G401.6 (cell line): ENCODE measurements at regions not wholly inside any gene's neighbourhood (a gene's known extent, or its start where the extent isn't known, plus 50 kb on each side); places are given as distances from the start of the nearest gene placed in this dataset.
A peak's percentile ranks its signal among the peaks of the same experiment; 100 is the strongest.
"Not testable (repeated sequence)": the region's sequence is repeated elsewhere in the genome, so short reads cannot be mapped to it uniquely, and the experiment has no call there.

Experiments
- FAIRE-seq: peaks from 2 replicates; lab custom pipeline; 2012; peaks lifted over from hg19 to GRCh38; lab: Jason Lieb, UNC

DNA sequence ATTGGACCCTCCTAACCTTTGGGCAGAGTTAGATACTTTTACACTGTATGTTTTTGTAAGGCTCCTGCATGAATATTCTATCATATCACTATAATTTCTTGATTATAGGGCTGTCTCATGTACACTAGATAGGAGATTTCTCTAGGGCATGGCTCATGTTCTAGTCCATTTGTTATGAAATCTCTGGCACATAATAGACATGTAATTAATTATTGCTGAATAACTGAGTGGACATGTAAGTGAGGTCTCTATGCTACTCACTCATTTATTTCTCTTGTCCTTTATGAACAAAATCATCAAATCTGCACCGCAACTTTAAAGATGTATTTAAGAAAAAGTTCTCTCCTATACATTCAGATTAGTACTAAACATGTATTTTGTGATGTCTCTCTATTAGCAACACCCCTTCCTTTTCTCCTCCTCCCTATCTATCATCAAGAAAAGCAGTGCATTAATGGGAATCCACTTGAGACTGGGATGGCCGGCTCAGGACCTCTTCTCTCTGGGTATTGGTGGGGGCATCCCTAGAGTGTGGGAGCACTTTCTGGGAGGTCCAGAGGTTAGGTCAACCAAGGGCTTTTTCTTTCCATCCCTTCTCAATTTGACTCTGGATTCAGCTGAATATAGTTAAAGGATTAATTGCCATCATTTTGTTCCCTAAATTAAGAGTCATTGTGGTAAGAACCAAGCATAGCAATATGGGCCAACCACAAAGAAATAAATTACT, 168.0 kb upstream of the HMGA2 start:
- FAIRE-seq = no peak

DNA sequence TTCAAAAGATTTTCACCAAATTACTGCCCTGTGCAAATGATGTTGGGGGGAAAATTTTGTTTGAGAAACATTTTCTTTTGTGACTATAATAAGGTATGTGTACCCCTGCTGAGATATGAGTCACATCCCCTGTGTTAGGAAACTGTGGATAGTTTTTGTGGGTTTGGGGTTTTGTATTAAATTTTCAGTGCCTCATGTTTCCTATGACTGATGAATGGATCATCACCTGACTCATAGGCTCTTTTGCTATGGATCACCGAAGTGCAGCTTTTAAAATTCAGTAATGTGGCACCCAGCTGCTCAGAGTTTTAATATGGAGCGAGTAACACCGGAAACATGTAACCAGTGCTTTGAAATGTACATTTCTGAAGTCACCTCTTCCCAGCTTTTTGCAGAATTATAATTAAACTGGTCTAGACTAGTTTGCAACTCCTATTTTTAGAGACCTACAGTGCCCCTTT, 167.4 kb upstream of the HMGA2 start:
- peak; percentile 100 for FAIRE-seq

DNA sequence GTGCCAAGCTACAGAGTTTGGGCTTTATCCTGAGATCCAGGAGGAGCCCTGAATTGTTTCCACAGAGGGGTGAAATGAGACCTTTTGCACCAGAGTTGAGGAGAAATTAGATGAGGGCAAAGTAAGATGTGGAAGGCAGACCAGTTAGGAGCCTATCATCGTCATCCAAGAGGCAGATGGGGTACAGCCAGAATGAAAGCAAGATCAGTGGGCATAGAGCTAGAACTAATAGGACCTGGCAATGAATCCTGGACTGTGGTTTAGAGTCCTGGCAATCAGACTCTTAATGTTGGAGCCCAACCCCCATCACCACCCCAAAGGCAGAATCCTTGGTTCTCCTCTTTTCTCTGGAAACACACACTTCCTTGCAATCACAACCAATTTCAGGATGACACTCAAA, 166.6 kb upstream of the HMGA2 start:
- FAIRE-seq = no peak

DNA sequence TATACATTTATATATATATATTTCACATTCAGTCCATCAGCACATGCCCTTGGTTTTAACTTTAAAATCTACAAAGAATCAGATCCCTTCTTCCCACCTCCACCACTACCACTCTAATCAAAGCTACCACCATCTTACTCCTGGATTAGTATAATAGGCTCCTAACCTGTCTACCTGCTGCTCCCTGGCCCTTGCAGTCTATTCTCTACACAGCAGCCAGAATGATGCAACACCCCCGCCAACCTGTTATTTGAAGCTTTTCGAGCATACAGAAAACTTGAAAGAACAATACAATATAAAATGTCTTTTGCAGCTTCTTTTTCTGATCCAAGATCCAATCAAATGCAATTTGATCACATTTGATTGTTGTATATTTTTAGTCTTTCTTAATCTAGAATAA, 165.9 kb upstream of the HMGA2 start:
- no peak for FAIRE-seq

DNA sequence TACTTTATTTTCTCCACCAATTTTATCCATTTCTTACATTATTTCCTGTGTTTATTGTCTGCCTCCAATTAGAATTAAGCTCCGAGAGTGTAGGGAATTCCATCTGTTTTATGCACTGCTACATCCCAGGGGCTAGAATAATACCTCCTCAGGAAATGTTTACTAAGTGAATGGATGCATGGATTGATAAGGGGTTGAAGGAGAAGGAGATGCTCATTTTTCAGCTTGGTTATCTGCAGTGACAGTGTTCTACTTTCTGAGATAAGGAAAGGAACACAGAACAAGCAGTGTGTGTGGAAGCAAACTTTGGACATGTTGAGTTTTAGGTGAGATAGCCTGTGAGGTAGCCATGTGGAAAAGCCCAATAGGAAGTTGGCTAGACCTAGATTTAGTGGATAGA, 164.6 kb upstream of the HMGA2 start:
- FAIRE-seq = no peak

DNA sequence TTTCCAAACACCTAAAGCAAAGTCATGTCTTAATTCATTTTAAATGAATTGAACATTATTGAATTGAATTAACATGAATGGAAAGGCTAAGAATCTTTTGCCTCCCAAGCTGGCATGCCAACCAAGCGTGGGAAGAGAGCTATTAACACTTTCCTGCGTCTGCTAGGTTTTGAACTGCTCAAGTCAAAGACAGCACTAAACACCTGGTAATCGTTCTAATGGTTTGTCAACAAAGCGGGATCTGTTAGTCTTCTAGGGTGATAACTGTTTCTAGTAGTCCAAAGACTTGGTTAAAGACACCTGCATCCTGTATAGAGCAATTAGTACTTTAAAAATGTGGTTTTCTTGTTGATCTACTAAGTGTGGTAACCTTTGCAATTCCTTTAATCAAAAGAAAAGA, 164.2 kb upstream of the HMGA2 start:
- FAIRE-seq = no peak

DNA sequence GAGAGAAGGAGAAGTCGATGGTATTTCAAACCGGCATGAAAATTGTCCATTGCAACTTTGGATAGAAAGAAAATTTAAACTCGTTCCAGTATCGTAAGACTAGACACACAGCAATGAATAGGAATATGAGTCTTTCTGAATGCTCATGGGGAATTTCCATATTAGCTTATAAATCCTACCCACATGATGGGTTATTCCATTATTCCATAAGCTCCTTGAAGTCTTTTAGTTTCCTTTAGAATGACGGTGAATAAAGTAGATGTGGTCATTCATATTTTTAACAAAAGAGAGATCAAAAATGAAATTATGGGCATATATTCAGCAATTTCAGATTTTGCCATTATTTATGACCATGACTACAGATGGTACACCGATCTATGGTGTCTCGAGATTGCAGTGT, 163.4 kb upstream of the HMGA2 start:
- FAIRE-seq = no peak

DNA sequence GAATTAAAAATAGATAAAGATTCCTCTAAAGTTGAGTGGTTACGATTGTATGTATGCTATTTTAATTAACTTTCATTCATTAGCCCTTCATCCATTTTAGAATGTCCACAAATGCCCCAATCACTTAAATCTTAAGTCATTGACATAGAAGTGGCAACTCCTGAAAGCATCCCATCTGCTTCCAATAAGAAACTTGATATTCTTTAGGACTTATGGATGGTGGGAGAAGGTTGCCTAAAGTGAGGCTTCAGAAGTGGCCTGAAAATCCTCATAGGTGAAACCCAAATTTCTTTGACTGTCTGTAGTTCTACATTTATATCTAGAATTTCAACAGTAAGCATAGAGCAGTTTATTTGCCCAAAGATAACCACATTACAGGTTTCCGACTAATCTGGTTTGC, 161.7 kb upstream of the HMGA2 start:
- FAIRE-seq = no peak

DNA sequence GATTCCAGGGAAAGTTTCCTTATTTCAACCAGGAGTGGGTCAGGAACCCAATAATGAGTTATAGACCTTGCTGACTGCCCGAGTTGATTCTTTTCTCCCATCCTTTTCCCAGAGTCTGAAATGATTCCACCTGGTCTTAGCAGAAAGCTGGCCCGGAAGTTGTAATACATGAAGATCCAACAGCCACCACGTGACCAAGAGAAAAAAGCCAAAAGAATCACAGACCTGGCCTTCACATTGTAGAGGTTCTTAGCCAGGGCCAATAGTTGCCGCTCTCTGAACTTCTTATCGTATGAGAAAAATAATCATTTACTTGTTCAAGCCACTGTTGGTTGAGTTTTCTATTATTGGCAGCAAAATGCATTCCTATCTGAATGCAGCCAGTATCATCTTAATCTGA, 161.2 kb upstream of the HMGA2 start:
- no peak for FAIRE-seq

DNA sequence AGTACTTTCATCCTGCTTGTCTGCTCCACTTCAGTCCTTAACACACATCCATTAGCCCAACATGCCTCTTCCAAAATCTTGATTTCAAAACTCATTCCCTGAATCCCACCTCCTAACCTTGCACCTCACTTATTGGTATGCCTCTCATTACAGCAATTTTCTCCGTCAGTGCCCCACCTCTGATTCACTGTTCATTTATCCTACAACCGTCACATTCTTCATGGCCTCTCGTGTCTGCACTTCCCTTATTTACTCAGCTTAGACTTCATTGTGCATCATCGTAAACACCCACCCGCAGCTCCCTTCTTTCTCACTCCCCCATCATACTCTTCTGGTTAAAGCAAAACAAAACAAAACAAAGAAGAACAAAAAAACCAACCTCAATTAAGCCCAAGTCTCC, 160.6 kb upstream of the HMGA2 start:
- no peak for FAIRE-seq

DNA sequence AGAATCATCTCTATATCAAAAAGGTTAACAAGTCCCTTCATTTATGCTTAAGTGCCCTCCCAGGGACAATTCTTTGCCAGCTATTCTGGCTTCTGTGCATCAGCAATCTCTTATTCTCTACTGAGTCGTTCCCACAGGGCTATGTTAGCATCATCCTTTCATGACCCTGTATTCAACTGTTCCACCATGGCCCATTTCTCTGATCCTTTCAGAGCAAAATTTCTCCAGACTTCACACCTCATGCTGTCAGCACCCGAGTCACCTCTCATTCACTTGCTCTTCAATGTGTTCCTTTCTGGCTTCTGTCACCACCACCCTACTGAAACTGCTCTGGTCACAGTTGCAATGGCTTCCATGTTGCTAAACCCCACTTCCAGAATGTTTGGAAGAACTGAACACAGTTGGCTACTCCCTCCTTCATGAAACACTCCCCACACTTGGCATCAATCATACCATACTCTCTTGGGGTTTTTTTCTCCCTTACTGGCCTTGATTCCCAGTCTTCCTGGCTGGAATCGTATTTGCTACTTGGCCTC, 159.5 kb upstream of the HMGA2 start:
- no peak for FAIRE-seq

DNA sequence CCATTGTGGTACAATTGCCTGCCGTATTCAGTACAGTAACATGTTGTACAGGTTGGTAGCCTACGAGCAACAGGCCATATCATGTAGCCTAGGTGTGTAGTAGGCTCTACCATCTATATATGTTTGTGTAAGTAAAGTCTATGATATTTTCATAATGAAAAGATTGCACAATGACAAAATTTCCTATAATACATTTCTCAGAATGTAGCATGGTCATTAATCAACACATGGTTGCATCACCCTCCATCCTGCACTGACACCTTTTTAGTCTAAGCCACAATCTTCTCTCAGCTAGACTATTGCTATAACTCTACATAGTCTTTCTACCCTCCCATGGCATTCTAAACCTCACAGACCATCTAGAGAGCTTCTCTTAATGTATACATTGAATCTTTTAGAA, 158.5 kb upstream of the HMGA2 start:
- FAIRE-seq = no peak

DNA sequence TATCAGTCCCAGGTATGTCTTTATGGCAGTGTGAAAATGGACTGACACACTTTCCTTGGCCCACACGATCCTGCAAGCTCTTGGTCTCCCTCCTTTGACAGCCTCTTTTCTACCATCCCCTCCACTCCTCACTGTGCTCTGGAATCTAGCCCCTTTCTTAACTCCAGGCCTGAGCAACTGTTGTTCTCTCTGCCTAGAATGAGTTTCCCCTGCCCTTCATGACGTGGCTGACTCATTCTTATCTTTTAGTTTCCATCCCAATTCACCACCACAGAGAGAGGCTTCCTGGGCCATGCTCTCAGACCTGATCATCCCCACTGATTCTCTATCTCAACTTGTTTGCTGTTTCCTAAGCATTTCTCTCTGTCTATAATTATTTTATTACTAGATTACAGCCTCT, 157.4 kb upstream of the HMGA2 start:
- no peak for FAIRE-seq

DNA sequence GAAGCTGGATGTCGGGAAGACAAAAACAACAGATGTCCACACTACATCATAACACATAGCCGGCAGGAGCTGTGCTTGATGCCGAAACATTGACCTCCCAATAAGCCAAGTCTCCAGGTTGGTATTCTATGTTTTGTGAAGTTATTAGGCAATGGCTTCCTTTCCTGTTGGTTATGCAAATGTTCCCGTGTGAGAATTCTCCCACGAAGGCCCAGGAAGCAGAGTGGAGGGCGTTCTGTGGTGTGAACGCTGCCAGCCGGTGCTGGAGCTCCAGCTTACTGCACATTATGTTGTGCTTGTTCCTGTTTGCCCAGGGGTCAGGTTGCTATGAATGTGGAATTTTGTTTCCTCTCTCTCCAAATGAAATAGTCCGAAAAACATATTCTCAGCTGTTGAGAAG, 156.4 kb upstream of the HMGA2 start:
- FAIRE-seq = no peak

DNA sequence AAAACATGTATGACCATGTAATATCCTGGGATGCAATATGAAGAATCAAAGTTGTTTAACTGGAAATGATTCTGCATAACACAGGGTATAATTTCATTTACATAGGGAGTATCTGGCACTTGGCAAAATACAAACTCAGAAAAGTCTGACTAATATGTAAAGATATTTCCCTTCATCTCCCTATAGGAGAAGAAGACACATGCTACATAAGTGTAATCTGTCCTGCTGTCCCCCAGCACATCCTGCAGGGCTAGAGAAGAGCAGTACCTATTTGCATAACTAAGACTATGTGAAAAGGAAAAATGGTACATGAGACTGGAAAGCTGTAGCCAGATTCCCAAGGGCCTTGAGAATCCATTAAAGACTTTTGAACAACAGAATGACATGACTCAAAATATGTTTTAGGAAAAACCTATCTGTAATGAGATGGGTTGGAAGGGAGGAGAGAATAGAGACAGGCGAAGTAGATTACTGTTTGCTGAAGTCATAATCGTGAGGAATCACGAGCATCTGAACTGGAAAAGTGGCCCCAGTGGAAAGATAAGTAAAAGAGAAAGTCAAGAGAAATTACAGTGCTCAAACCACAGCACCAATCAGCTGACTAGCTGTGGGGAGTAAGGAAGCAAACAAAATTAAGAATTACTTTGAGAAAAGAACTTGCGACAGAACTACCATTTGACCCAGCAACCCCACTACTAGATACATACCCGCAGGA, 155.1 kb upstream of the HMGA2 start:
- no peak for FAIRE-seq

DNA sequence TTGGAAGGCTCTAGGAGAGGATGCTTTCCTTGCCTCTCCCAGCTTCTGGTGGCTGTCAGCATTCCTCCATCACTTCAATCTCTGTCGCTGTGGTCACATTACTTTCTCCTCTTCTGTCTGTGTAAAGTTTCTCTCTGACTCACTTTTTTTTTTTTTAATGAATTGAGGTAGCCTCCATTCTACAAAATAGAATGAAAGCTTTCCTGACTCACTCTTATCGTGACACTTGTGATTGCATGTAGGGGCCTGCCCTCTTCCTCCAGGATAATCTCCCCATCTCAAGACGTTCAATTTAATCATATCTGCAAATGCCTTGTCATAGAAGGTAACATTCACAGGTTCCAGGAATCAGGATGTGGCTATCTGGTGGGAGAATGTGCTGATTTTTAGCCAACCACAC, 153.5 kb upstream of the HMGA2 start:
- no peak for FAIRE-seq

DNA sequence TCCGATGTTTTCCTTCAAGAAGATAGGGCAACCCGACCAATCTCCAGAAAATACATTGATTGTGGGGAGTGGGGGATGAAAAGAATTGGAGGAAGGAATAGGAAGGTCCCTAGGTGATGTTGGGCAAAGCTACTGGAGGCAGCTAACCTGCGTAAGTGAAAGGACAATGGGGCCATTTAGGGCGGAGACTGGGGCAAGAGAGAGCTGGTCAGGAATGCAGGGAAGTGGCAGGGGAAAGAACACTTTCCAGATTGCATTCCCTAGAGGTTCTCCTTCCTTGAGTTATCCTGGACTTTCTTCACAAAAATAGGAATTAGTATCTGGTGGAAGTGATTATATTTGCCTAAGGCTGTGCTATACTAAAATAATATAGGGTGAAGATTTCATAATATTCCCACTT, 151.8 kb upstream of the HMGA2 start:
- no peak for FAIRE-seq

DNA sequence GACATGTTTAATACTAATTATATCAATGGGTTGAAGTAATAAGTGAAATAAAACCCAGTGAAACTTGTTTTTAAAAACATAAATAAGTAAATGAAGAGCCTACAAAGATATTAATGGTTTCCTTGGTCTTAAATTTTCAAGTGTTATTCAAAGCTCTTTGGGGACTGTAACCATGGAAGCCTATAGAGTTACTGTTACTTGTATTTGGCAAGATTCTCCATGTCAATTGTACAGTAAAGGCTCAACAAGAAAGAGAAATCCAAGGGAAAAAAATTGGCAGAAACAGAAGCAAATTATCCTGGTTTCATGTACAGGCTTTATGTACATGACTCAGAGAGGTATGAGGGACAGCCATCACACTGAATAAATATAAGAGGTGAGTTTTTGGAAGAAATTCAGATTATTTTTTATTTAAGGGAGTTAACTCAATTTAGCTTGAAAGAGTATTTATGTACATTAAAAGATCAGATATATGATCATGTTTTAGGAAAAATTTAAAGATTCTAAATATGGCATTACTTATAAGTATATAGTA, 151.1 kb upstream of the HMGA2 start:
- peak; percentile 90 for FAIRE-seq

DNA sequence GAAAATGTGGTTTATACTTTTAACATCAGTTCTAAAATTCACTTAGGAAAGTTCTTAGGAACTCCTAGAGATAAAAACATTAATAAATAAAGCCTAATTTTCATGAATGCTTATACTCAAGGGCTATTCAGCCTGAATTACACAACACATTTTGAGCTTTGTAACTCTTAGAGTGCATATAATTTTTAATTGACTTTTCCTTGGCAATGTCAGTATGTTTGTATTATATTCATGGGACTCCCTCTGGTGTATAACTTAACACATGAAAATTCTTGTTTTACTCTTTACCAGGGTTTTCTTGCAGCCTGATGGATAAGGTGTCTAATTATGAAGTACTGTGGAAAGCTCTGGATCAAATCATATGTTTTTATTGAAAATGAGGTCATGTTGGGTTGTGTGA, 150.6 kb upstream of the HMGA2 start:
- FAIRE-seq = no peak

DNA sequence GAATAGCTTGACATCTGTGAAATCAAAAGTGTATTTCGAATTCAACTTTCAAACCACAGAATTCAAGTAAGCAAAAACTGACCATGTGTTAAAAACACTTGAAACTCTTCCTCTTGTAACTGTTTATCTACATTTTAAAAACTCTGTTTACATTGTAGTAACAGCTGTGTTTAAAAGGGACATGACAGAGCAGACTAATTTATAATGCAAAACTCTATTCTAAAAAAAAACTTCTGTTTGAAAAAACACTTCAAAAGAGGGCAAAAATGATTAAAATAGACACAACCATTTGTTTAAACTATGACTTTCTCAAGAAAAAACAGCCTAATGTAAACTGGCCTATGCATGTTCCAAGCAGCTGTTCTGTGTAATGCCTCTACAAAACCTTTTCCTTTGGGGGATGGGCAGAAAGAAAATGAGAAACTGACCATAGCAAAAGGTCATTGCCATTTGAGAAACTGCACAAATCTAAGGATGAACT, 149.1 kb upstream of the HMGA2 start:
- FAIRE-seq = peak; percentile 85

DNA sequence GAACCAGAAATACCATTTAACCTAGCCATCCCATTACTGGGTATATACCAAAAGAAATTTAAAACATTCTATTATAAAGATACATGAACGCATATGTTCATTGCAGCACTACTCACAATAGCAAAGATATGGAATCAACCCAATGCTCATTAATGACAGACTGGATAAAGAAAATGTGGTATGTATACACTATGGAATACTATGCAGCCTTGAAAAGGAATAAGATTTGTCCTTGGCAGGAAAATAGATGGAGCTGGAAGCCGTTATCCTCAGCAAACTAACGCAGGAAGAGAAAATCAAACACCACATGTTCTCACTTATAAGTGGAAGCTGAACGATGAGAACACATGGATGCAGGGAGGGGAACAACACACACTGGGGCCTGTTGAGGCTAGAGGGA, 146.1 kb upstream of the HMGA2 start:
- FAIRE-seq = not testable (repeated sequence)

DNA sequence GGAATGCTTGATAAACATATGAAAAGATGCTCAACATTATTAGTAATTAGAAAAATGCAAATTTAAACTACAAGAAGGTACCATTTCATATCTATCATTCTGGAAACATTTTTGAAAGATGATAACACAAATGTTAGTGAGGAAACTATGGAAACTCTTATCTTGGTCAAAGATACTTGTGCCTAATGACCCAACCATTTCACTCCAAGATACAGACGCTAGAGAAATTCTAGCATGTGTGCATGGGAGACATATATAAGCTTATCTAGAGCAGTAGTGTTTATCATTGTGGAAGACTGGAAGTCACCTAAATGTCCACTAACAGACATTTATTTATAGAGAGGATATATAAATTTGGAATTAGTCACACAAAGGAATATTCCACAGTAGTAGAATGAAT, 143.1 kb upstream of the HMGA2 start:
- peak; percentile 33 for FAIRE-seq

DNA sequence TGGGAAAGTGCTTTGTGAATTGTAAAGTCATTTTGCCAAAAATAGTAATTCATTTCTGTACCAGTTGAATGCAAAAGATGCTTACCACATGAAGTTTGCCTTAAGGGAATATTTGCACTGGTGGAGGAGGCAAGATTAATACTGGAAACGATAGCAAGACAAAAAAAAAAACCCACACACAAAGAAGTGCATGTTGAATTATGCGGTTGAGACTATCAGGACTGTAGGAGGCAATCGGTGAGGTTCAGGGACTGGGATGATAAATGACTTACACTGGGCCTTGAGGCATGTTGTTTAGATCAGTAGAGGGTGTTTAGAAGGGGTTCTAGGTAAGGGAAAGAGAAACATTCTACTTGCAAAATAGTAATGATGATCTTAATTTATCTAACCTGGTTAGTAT, 142.2 kb upstream of the HMGA2 start:
- no peak for FAIRE-seq
